H54 (cell line): ENCODE measurements at regions not wholly inside any gene's neighbourhood (a gene's known extent, or its start where the extent isn't known, plus 50 kb on each side); places are given as distances from the start of the nearest gene placed in this dataset.
"Not testable (repeated sequence)": the region's sequence is repeated elsewhere in the genome, so short reads cannot be mapped to it uniquely, and the experiment has no call there.

Source experiments
- DNase-seq: peaks from one replicate; pipeline ENCODE4 v3.0.0; 2011; ENCODE audit warnings: low spot score, mixed read lengths; ENCODE audit not compliant: insufficient read length
- FAIRE-seq: peaks from 3 replicates; lab custom pipeline; 2011; peaks lifted over from hg19 to GRCh38; lab: Jason Lieb, UNC
- POLR2A ChIP-seq: IDR thresholded peaks from 2 replicates; pipeline ENCODE4 v1.6.1; 2011; ENCODE audit warnings: low read depth, mild to moderate bottlenecking, low read length

- no peak for TF ChIP-seq POLR2A
- FAIRE-seq (no peak), DNase-seq (peak; percentile 11)
These were observed 630.8 kb upstream of the KCNMB2 start for GRCh38 chr3:177905173-177906125.

GRCh38 chr3:177906126-177906511, 630.1 kb upstream of the KCNMB2 start:
- peak; percentile 98 for FAIRE-seq
- TF ChIP-seq POLR2A = no peak
- DNase-seq = peak; percentile 48

GRCh38 chr3:177906578-177907229, 629.5 kb upstream of the KCNMB2 start:
- TF ChIP-seq POLR2A = no peak
- DNase-seq (no peak), FAIRE-seq (no peak)

GRCh38 chr3:177909530-177909929, 626.7 kb upstream of the KCNMB2 start:
- not testable (repeated sequence) for DNase-seq, FAIRE-seq

GRCh38 chr3:177914224-177914623, 622.0 kb upstream of the KCNMB2 start:
- DNase-seq (no peak), FAIRE-seq (no peak)
- TF ChIP-seq POLR2A = no peak

- FAIRE-seq (no peak), DNase-seq (no peak)
- TF ChIP-seq POLR2A = no peak
These were observed 619.8 kb upstream of the KCNMB2 start for GRCh38 chr3:177916461-177916860.

- no peak for TF ChIP-seq POLR2A
- no peak for FAIRE-seq
These were observed 618.9 kb upstream of the KCNMB2 start for GRCh38 chr3:177917234-177917861.

GRCh38 chr3:177921153-177921552, 615.1 kb upstream of the KCNMB2 start:
- no peak for DNase-seq
- no peak for TF ChIP-seq POLR2A
- FAIRE-seq = peak; percentile 30

More at GRCh38 chr3:177917234-177917861, 618.9 kb upstream of the KCNMB2 start:
- DNase-seq = no peak

GRCh38 chr3:177924261-177924660, 612.0 kb upstream of the KCNMB2 start:
- DNase-seq (no peak), FAIRE-seq (no peak)

GRCh38 chr3:177928172-177928873, 607.9 kb upstream of the KCNMB2 start:
- DNase-seq = peak; percentile 36
- TF ChIP-seq POLR2A = no peak
- FAIRE-seq = peak; percentile 57

More at GRCh38 chr3:177924261-177924660, 612.0 kb upstream of the KCNMB2 start:
- no peak for TF ChIP-seq POLR2A

GRCh38 chr3:177929310-177929709, 606.9 kb upstream of the KCNMB2 start:
- peak; percentile 27 for FAIRE-seq
- no peak for DNase-seq
- TF ChIP-seq POLR2A = no peak

GRCh38 chr3:177930771-177931170, 605.5 kb upstream of the KCNMB2 start:
- DNase-seq (no peak), FAIRE-seq (no peak)
- no peak for TF ChIP-seq POLR2A

GRCh38 chr3:177931346-177931745, 604.9 kb upstream of the KCNMB2 start:
- DNase-seq (no peak), FAIRE-seq (no peak)
- TF ChIP-seq POLR2A = no peak

- FAIRE-seq = no peak
- no peak for DNase-seq
- no peak for TF ChIP-seq POLR2A
These were observed 603.9 kb upstream of the KCNMB2 start for GRCh38 chr3:177932346-177932745.
